NCI-H748 (cell line): ENCODE measurements at regions not wholly inside any gene's neighbourhood (a gene's known extent, or its start where the extent isn't known, plus 50 kb on each side); places are given as distances from the start of the nearest gene placed in this dataset.

Experiments used
- DNase-seq: peaks from one replicate; lab custom pipeline; 2025; ENCODE audit not compliant: unreplicated experiment; lab: John Stamatoyannopoulos, UW

DNA sequence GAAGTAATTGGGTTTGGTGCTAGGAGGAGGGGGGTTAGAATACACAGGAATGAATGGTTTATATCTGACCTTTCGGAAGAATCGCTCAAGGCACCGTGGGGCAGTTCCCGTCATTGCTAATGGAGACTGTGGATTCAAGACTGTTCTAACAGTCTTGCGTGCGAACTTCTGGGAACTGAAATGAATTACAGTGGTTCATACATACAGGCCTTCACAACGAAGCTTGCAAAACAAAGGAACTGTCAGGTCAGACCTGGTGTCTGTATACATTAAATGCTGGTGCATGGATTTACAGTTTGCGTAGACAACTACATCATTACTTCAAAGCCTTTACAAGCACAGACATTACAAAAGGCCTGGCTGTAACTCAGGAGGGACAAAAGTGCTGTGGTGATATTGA is 983.9 kb downstream of the CDH11 start:
- DNase-seq = no peak

DNA sequence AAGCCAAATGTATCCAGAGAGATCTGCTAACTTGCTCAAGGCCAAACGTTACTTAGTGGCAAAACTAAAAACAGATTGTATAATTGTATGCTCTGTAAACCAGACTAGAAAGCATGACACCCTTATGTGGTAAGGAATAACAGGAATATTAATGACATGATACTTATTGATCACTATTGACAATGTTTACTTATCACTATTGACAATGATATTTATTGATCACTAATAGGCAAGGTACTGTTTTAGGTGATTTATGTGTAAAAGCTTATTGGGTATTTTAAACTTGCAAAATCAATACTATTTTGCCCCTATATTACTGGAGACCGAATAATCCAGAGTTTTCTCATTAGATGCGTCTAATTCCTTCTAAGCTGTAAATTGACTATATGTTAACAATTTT is 985.1 kb downstream of the CDH11 start:
- DNase-seq = no peak

DNA sequence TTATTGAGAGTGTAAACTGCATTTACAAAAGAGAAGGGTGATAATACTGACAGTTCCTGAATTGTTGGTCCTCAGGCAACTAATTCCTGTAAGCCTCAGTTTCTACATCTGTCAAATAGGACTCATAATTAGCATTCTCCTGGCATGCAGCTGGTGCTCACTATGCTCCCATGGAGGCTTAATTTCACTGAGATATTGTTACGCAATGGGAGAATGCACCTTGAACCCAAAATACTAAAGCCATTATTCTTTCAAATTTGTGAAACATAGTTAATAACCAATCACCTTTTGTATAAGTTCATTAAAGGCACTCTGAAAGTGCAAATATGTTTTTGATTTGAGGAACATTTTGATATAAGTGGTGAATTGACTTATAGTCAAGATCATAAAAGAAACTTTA is 985.5 kb downstream of the CDH11 start:
- DNase-seq = no peak

DNA sequence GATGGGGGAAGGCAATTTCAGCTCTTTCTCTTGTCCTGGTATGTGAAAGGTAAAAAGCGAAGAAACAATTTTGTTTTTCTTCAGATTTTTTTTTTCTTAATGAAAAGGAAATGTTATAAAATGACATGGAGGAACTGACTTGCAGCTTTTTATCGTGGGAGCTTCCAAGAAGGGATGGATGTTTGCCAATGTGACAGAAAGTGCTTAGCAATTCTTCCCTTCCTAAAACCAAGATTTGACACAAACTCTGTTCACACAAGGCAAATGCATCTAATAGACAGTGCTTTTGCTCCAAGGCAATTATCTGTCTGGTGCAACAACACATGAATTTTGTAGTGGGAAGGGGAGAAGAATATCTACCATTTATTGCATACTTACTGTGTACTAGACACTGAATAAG is 988.5 kb downstream of the CDH11 start:
- DNase-seq = no peak

DNA sequence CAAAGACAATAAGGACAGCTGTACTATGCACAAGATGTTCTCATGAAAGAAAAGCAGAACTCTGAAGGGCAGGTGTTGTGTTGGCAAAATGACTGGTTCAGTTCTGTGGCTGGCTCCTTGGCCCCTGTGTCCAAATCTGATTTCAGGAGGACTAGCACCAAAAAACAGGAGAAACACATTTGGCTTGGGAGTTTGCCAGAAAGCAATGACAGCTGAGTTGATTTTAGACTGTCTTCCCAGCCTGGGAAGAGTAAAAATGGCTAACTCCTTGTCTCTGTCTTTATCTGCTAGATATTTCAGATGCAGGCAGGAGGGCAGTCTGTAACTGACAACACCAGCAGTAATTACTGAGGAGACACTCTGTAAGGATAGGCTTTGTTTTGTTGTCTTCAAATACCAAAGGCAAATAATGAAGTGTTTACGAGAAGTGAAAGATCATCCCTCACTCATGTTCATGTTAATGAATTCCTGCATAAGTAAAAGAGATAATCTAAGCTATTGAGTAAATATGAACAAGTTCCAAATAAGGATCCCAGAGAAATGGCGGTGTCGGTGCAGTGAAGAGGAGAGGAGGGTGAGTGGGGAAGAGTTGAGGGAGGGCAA is 989.0 kb downstream of the CDH11 start:
- DNase-seq = peak; percentile 35

DNA sequence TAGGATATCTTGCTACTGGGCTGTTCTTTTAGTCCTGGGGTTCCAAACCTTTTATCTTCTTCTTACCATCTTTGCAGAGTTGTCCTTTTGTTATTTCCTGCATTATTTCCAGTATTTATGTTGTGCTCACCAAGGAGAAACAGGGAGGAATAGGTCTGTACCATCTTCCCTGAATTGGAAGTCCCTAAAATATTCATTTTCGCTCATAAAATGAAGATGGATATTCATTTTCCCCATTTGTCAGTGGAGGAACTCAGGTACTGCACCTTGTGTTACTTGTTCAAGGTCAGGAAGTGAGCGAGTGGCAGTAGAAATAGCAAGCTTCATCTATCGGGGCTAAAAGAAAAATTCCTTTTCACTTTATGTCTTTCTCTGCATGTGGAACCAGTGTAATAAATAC is 989.7 kb downstream of the CDH11 start:
- no peak for DNase-seq

DNA sequence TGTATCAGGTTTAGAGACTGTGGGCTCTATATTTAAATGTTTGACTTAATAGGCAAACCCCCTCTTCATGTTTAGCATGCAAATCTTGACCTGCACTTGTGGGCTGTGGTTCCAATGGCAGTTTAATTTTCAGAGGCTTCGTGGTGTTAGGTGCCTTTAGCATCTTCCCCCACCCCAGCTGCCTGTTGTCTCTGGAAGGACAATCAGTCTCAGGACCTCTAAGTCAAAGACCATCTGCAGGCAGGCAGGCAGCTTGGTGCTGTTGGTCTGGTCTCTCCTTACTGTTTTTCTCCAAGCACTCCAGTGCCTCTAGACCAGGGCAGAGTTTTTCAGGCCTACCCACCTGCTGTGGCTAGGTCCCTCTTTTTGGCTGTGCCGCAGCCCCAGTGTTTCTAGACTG is 990.4 kb downstream of the CDH11 start:
- DNase-seq = no peak

DNA sequence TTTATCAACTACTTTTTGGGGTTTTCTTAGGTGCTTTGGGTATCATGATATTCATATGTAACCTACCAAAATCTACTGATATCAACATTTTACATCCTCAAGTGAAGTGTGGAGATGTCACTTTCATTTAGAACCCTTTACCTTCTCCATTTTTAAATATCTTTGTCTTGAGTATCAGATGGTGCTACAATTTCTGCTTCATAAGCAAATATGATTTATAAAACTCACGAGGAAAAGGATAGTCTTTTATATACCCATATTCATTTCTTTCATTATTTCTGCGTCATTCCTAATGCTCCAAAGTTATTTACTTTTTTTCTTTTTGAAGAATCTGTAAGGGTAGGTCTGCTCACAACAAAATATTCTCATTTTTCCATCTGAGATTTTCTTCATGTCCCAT is 991.7 kb downstream of the CDH11 start:
- DNase-seq = no peak

DNA sequence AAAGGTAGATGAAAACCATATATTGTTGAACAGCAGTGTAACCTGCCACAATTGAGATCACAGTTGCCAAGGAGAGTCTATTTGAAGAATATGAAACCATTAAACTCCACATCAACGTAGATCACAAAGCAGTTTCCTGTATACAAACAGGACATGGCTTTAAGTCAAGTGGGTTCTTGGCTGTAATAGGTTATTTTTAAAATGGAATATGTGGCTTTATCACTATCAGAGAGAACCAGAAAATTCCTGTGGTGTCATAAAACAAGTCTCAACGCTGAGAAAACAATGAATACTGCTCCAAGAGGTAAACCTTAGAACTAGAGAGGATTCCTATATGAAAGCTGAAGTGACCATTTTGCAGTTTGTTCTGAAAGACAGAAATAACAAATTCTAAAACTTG is 999.7 kb downstream of the CDH11 start:
- no peak for DNase-seq

DNA sequence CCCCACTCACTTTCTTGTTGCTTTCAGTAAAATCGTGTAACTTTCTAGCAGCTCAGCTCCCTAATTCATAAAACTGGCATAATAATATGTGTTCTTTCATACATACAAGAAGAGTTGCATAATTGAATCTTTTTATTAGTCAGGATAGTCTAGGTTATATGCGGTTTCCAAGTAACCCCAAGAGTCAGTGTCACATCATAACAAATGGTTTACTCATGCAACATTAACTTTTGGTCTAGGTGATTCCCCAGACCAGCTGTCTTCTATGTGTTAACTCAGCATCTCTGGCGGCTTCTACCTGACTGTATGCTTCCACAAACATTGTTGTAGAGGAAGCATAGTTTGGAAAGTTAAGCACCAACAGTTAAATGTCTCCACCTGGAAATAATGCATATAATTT is 1000.4 kb downstream of the CDH11 start:
- DNase-seq = no peak

DNA sequence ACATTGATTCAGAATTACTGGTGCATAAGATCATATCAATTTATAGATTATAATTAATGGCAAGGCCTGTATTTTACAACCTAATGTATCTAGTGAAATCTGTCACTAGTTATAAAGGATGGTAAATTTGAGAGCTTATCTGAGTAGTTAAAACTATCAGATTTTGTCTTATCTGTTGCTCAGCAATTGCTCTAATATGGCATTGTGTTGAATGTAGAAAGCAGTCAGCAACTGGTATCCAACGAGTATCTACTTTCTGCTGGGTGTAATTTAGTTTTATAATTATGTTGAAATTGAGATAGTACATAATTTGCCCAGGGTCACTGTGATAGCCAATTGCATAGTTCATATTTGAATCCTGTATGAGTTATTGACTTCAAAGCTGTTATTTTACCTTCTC is 1005.7 kb downstream of the CDH11 start:
- DNase-seq = no peak

DNA sequence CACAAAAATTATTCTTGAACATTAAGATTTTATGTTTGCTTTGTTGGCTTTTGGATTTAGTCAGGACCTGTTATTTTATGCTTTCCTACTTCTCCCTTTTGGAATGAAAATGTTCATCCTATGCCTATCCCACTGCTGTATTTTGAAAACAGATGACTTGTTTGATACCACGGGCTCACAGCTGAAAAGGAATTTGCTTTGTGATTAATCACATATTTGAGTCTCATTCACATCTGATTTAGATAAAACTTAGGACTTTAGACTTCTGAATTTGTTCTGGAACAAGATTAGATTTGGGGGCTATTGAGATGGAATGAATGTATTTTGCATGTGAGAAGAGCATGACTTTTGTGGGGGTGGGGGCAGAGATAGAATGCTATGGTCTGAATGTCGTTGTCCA is 1012.6 kb downstream of the CDH11 start:
- no peak for DNase-seq

DNA sequence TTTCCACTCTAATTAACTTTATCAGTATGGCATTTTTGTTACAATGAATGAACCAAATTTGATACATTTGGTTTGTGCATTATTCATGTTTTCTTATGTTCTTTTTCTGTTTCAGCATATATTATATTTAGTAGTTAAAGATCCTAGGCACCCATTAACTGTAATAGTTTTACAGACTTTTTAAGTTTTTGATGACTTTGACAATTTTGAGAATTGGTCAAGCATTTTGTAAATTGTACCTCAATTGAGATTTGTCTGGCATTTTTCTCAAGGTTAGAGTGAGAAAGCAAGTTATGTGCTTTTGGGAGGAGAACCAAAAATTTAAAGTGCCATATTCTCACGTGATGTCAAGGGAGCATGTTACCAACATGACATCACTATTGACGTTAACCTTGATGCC is 1019.2 kb downstream of the CDH11 start:
- no peak for DNase-seq

DNA sequence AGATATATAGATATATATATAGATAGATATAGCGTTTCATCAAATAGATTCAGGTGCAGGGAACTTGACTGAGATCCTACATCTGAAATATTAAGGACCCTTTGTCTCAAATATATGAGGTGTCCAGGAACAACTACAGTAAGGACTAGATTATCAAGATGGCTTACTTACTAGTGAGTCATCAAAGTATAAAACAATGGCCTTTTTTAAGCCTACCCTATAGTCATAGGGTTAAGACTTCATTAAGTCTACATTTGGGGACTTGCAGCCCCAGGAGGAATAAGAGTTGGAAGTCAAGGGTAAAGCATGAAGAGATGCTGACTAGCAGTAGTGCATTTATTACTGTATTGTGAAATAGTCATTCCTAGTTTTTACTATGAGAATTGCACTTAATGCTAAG is 1023.4 kb downstream of the CDH11 start:
- no peak for DNase-seq

DNA sequence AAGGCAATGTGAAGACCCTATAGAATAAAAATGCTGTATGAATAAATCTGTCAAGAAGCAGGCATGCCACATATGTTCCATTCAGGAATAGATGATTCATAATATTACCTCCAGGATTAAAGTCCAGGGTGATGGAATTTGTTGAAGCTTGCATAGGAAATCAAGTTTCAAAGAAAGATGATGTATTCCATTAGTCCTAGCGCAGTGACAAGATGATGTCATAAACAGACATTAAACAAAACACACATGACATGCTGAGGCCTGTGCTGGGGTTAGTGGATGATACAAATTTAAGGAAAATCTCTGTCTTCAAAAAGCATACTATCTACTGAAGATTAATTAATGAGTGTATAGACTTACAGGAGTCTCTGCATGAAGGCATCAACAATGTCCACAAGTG is 1025.2 kb downstream of the CDH11 start:
- no peak for DNase-seq

DNA sequence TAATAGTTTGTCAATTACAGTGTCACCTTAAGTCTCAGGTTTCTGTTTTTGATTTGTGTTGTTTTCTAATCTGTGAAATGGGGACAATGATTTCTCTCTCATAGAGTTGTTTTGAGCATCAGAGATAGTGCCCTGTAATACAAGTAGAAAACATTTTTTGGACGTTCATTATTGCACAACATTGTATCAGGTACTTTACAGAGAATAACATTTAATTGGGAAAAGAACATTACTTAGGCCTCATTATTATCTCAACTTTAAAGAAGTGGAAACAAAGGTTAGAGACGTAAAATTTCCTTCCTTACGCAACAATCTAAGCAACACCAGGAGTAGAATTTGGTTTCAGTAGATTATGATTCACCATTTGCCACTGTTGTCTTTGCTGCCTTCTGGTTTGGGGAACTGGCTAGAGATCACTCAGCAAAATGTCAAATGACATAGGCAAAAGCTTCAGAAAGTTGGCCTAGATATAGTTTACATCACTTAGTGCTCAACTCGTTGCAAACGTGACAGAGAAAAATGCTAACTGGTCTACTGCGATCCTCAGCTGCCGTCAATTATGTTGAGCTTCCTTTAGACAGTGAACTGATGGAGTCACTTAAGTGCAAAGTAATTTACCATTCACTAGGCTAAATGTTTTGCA is 1026.8 kb downstream of the CDH11 start:
- DNase-seq = no peak

DNA sequence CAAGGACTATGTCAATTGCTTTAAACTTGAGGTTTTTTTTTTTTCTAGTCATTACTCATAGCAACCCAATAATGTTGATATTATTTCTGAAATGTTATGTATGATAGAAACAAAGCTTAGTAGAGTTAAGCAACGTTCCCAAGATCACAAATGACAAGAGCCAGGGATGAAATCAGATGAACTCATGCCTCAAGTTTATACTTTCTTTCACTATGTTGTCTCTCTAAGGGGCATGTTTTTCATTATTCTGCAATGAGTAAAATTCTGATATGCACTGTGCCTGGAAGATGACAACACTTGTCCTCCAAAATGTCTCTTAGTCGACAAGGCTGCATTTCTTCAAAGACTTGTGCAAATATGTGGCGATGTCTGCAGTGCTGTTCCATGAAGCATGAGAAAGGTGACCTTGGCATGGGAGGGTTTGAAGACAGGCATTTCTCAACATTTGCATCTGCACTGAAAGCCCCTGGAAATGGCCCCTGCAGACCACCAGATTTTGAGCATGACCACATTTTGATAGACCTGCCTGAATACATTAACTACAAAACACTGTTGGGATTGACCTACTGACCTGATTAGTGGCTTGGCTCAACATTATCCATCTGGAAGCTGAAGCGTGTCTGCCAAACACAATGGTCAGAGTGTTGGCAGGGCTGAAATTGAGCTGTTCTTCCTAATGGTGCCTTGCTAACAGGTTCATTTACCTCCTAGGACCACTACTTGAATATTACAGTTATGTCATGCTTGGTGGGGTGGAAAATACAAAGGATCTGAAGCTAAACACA is 1027.5 kb downstream of the CDH11 start:
- DNase-seq = no peak

DNA sequence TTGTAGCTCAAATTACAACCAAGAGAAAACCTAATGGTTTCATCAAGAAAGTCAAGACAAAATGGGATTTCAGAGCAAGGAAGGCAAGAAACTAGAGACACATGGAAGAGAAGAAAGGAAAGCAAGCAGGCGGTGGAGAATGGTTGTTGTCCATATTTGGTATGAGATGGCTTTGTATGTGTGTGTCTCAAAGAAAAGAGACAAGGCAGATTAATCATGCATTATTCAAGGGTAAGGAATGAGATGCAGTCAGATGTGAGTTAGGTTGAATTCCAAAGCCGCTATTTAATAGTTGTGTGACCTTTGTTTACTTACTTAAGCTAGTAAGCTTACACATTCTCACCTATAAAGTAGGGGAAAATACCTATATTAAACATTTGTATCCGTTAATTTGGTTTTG is 1029.6 kb downstream of the CDH11 start:
- DNase-seq = no peak

DNA sequence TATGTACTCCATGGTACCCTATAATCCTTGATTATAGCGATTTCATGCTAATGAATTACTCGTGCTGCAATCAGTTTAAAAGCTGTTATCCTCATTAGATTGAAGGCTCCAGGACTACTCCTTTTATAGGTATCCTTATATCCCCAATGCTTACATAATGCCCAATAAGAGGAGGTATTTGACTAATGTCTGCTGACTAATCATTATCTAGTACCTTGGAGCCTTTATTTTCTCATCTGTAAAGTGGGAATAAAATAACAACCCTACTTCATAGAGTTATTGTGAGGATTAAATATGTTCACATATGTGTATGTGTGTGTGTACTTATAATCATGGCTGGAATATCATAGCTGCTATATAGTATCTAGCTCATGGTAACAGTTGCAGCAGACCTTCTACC is 1031.5 kb downstream of the CDH11 start:
- DNase-seq = no peak

DNA sequence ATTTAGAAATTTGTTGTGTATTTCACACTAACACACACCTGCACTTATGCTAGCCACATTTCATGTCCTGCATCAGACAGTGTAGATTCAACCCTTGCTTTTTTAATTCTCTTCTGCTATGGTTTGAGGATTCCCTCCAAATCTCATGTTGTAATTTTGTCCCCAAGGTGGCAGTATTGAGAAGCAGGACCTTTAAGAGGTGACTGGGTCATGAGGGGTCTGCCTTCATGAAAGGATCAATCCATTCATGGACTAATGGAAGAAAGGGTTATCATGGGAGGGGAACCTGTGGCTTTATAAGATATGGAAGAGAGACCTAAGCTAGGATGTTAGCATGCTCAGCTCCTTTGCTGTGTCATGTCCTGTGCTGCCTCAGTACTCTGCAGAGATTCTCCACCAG is 1032.2 kb downstream of the CDH11 start:
- DNase-seq = peak; percentile 42

DNA sequence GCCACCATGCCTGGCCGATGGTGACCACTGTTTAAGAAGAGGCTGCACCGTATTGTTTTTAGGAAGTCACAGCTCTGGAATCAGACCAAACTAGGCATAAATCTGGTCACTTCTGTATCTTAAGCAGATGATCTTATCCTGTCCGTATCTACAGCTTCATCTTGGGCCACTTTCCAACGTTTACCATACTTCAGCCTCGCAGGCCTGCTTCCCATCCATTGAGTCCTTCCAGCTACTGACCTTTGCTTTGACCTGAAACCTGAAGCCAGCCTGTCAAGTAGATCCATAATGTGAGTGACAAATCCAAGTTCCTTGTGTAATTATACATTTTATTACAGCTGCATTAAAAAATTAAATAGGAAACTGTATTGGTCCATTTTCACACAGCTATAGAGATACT is 1033.0 kb downstream of the CDH11 start:
- DNase-seq = no peak

DNA sequence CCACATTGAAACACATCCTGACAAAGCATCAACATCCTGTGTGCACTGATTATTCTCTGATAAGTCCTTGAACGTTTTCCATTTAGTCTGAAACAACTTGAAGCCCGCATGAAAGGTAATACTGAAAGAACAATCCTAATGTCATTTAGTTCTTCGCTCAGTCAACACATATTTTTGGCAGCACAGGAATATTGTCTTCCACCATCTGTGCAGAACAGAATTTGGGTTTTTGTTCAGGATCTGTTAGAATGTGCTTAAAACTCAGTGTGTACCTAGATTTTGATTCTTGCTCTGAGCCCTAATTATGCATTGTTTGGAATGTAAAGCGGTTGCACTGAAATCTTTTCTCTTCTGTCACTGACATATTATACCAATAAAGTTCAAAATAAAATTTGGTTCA is 1036.6 kb downstream of the CDH11 start:
- DNase-seq = no peak

DNA sequence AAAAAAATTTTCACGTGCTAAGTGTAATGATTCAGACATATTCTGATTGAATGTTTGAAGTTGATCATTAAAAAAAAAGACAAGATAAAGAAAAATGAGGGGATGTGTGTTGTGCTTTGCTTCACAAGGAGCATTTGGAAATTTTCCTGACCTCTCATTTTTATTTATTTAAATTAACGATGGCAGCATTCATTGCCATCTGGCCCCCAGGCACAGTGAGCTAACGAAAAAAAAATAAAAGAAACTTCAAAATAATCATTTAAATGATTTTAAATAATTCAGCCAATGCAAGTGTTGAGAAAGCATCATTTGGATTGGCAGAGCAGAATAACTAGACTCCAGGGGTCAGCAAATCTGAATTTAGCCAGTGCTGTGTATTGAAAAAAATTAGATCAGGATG is 1037.2 kb downstream of the CDH11 start:
- no peak for DNase-seq
